Tibial nerve (tissue), 4 donors: ENCODE measurements at regions not wholly inside any gene's neighbourhood (a gene's known extent, or its start where the extent isn't known, plus 50 kb on each side); places are given as distances from the start of the nearest gene placed in this dataset.

ENCODE experiments used
- DNase-seq, 2 donors: peaks; one replicate each; pipeline ENCODE4 v3.0.0-alpha.2; 2019; ENCODE audit warnings: low spot score in 2 of 2
- H3K27ac ChIP-seq, 4 donors: fragments of 200-600 bp; sonication (generic) in 3 of 4; one replicate each; pipeline ENCODE4 v1.5.1; 2017 to 2019; ENCODE audit warnings: mild to moderate bottlenecking in 1 of 4
- H3K27me3 ChIP-seq, 2 donors: fragments of 200-600 bp; sonication (generic) in 1 of 2; one replicate each; pipeline versions ENCODE4 v1.5.1 to v1.6.0; 2017 to 2019
- H3K36me3 ChIP-seq, 3 donors: fragments of 200-600 bp; sonication (generic); one replicate each; pipeline ENCODE4 v1.5.1; 2018 to 2019
- H3K4me1 ChIP-seq, 4 donors: fragments of 200-600 bp; sonication (generic) in 3 of 4; one replicate each; pipeline ENCODE4 v1.5.1; 2017 to 2019
- H3K4me3 ChIP-seq, 4 donors: fragments of 200-600 bp; sonication (generic) in 3 of 4; one replicate each; pipeline ENCODE4 v1.5.1; 2017 to 2019; ENCODE audit warnings: mild to moderate bottlenecking in 1 of 4, moderate library complexity in 1 of 4
- H3K9me3 ChIP-seq, 4 donors: fragments of 200-600 bp; sonication (generic) in 3 of 4; one replicate each; pipeline ENCODE4 v1.5.1; 2017 to 2019
- CTCF ChIP-seq, 5 experiments: fragments of 200-600 bp in 3 of 5; fragments of 450-650 bp in 2 of 5; sonication (generic) in 3 of 5; IDR thresholded peaks; one replicate each; pipeline ENCODE4 v1.5.1; 2016 to 2019; ENCODE audit warnings: antibody characterized with exemption in 5 of 5, mild to moderate bottlenecking in 3 of 5, moderate library complexity in 2 of 5
- EP300 ChIP-seq, 2 donors: sonication (generic); formaldehyde crosslinking; IDR thresholded peaks; one replicate each; pipeline ENCODE4 v1.6.1; 2017; ENCODE audit warnings: antibody characterized with exemption in 2 of 2, mild to moderate bottlenecking in 1 of 2
- POLR2A ChIP-seq, 2 donors: fragments of 450-650 bp; IDR thresholded peaks; one replicate each; pipeline ENCODE4 v1.6.1; 2017; ENCODE audit warnings: antibody characterized with exemption in 2 of 2, mild to moderate bottlenecking in 2 of 2, moderate library complexity in 2 of 2
- WGBS, 2 donors: methylation state at CpG; one replicate each; pipeline ENCODE4 v1.1.5; 2018; 5-methylcytosine and 5-hydroxymethylcytosine counted together

DNA sequence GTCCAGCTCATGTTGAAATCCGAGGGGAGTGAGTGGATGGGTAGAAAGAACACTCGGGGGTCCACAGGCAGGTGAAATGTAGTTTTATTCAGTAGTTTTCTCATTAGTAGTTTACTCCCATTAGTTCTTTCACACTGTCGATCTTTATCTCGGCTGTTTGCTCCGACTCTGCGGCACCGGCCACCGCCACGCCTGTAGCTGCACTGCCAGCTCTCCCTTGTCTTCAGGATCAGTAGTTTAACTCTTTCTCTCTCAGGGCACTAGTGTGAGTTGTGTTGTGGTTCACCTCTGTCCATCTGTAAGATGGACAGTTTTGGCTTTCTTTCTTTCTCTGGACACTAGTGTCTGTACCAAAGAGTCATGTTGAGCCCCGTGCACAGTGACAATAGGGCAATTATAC lies 195.7 kb downstream of the LMBRD1 start:
- Histone ChIP-seq H3K27me3 (no peaks in the 10 kb centered on the region), H3K9me3 (no peaks in the 10 kb centered on the region), H3K27ac (no peak overlapping the region), H3K36me3 (no peaks in the 10 kb centered on the region), H3K4me3 (no peak overlapping the region), H3K4me1 (no peaks in the 10 kb centered on the region)
- 12 to 20% methylated on average over 10 of the region's 10 CpGs for WGBS, 2 donors
- DNase-seq = no peak
- TF ChIP-seq EP300 (IDR thresholded peaks at IDR 0.05) (no peak), POLR2A (IDR thresholded peaks at IDR 0.05) (no peak), CTCF (IDR thresholded peaks at IDR 0.05) (no peak)

DNA sequence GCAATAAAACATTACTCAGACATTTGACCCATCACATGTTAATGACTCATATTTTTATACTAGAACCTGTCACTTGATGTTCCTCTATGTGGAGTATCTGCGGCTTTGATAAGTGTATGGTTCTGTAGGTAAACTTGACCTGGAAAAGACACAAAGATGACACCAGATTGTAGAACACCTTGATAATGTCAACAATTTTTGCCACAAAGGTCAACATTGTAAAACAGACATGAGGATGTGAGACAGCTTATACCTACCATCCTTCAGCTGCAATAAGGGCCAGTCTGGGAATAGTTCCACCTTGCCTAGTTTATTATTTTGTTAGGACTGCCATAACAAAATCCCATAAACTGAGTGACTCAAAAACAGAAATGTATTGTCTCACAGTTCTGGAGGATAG lies 202.4 kb downstream of the LMBRD1 start:
- TF ChIP-seq EP300 (IDR thresholded peaks at IDR 0.05) (no peak), CTCF (IDR thresholded peaks at IDR 0.05) (no peak), POLR2A (IDR thresholded peaks at IDR 0.05) (no peak)
- 96 to 98% methylated on average over 1 of the region's 1 CpG for WGBS, 2 donors
- H3K27me3 ChIP-seq = no peaks in the 10 kb centered on the region
- no peaks in the 10 kb centered on the region for H3K9me3 ChIP-seq
- H3K36me3 ChIP-seq = no peaks in the 10 kb centered on the region
- no peak overlapping the region for H3K27ac ChIP-seq
- no peaks in the 10 kb centered on the region for H3K4me1 ChIP-seq
- H3K4me3 ChIP-seq = no peak overlapping the region
- no peak for DNase-seq

DNA sequence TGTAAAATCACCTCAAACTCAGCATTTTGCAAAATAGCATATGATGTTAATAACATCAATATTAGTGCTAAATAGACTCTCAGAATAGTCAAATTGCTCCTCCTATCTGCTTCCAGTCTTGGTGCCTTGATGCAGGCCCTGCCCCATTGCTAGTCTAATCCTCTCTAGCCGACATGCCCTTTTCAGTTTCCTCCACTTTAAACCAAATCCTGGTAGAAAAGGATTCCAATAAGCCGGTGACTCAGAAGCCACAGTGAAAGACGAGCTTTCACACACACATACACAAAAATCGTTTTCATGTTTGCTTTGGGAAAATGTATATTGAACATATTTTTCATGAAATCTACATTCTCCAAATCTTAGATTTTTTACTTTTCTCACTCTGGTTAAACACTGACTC lies 203.1 kb downstream of the LMBRD1 start:
- WGBS, 2 donors = 70 to 75% methylated on average over 4 of the region's 4 CpGs
- no peak overlapping the region for H3K27ac ChIP-seq
- no peaks in the 10 kb centered on the region for H3K27me3 ChIP-seq
- no peak for DNase-seq
- no peaks in the 10 kb centered on the region for H3K4me1 ChIP-seq
- no peak overlapping the region for H3K4me3 ChIP-seq
- H3K9me3 ChIP-seq = no peaks in the 10 kb centered on the region
- TF ChIP-seq POLR2A (IDR thresholded peaks at IDR 0.05) (no peak), CTCF (IDR thresholded peaks at IDR 0.05) (no peak), EP300 (IDR thresholded peaks at IDR 0.05) (no peak)
- H3K36me3 ChIP-seq = no peaks in the 10 kb centered on the region

DNA sequence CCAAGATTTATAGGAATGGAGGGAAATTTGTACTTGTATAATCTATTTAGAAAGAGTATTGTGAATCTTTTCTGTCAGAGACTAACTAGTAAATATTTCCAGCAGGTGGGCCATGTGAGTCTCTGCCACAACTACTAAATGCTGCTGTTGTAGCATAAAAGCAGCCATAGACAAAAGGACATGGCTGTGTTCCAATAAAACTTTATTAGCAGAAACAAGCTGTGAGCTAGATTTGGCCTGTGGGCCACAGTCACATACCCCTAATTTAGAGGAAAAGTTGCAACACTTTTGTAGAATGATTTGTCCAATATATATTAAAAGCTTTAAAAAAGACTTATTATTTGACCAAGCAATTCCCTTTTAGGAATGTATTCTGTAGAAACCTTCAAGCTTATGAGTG lies 207.2 kb downstream of the LMBRD1 start:
- no peak for DNase-seq

More for the DNA sequence above, 207.2 kb downstream of the LMBRD1 start:
- H3K9me3 ChIP-seq = no peaks in the 10 kb centered on the region
- TF ChIP-seq CTCF (IDR thresholded peaks at IDR 0.05) (no peak), EP300 (IDR thresholded peaks at IDR 0.05) (no peak), POLR2A (IDR thresholded peaks at IDR 0.05) (no peak)
- no peak overlapping the region for H3K4me3 ChIP-seq
- H3K27ac ChIP-seq = no peak overlapping the region
- H3K4me1 ChIP-seq = peaks cover 0 to 5% (median 0%) of the 10 kb centered on the region in 4 donors
- no peaks in the 10 kb centered on the region for H3K36me3 ChIP-seq
- H3K27me3 ChIP-seq = no peaks in the 10 kb centered on the region
